KMS-11 (cell line): ENCODE measurements at regions not wholly inside any gene's neighbourhood (a gene's known extent, or its start where the extent isn't known, plus 50 kb on each side); places are given as distances from the start of the nearest gene placed in this dataset.

Experiments
- H2AFZ ChIP-seq: fragments of 200-600 bp; sonication (generic); 2 replicates; pipeline ENCODE4 v1.6.1; 2016; ENCODE audit warnings: antibody characterized with exemption, mixed run types, low read depth
- H3K27ac ChIP-seq: fragments of 200-600 bp; sonication (generic); 2 replicates; pipeline ENCODE4 v1.6.1; 2016; ENCODE audit warnings: mild to moderate bottlenecking, mixed run types
- H3K27me3 ChIP-seq: fragments of 200-600 bp; sonication (generic); 2 replicates; pipeline ENCODE4 v1.6.1; 2017; ENCODE audit warnings: mild to moderate bottlenecking, low read depth, mixed run types, moderate library complexity; ENCODE audit not compliant: insufficient read depth
- H3K36me3 ChIP-seq: fragments of 200-600 bp; sonication (generic); 2 replicates; pipeline ENCODE4 v1.6.1; 2017; ENCODE audit warnings: mild to moderate bottlenecking, mixed run types; ENCODE audit not compliant: insufficient read depth
- H3K4me1 ChIP-seq: fragments of 200-600 bp; sonication (generic); 2 replicates; pipeline ENCODE4 v1.6.1; 2016; ENCODE audit warnings: mild to moderate bottlenecking, low read depth, mixed run types; ENCODE audit not compliant: poor library complexity, severe bottlenecking
- H3K4me2 ChIP-seq: fragments of 200-600 bp; sonication (generic); 2 replicates; pipeline ENCODE4 v1.7.0; 2016; ENCODE audit warnings: mild to moderate bottlenecking, mixed run types
- H3K4me3 ChIP-seq: fragments of 200-600 bp; sonication (generic); IDR thresholded peaks from 2 replicates; pipeline ENCODE4 v1.6.1; 2017; ENCODE audit warnings: low read depth, low read length, mixed read lengths; ENCODE audit not compliant: insufficient read depth
- H3K79me2 ChIP-seq: fragments of 200-600 bp; sonication (generic); 2 replicates; pipeline ENCODE4 v1.6.1; 2016; ENCODE audit warnings: low read depth, mixed run types; ENCODE audit not compliant: insufficient read depth
- H3K9ac ChIP-seq: fragments of 200-600 bp; sonication (generic); 2 replicates; pipeline ENCODE4 v1.6.1; 2016; ENCODE audit warnings: mild to moderate bottlenecking, mixed run types
- H4K20me1 ChIP-seq: fragments of 200-600 bp; sonication (generic); 2 replicates; pipeline ENCODE4 v1.6.1; 2016; ENCODE audit warnings: mild to moderate bottlenecking, mixed run types; ENCODE audit not compliant: insufficient read depth
- CTCF ChIP-seq: fragments of 200-600 bp; sonication (generic); conservative IDR thresholded peaks from 2 replicates; pipeline ENCODE4 v1.6.1; 2017; ENCODE audit warnings: low read depth, mild to moderate bottlenecking, antibody characterized with exemption, low read length, moderate library complexity, mixed read lengths

- H2AFZ ChIP-seq: no peak overlapping the region
- H3K4me2 ChIP-seq: no peak overlapping the region
- H3K4me3 ChIP-seq: no peak overlapping the region
- no peaks in the 10 kb centered on the region for H4K20me1 ChIP-seq
- no peaks in the 10 kb centered on the region for H3K36me3 ChIP-seq
- H3K79me2 ChIP-seq: no peaks in the 10 kb centered on the region
- H3K27ac ChIP-seq: no peak overlapping the region
- TF ChIP-seq CTCF: no peak
- H3K4me1 ChIP-seq: peaks cover 5% of the 10 kb centered on the region
- no peak overlapping the region for H3K9ac ChIP-seq
- no peaks in the 10 kb centered on the region for H3K27me3 ChIP-seq
Measured at GRCh38 chr21:16086121-16086520, 356.3 kb downstream of the USP25 start.

- H3K4me2 ChIP-seq: no peak overlapping the region
- no peaks in the 10 kb centered on the region for H4K20me1 ChIP-seq
- no peak overlapping the region for H2AFZ ChIP-seq
- H3K4me3 ChIP-seq: no peak overlapping the region
- H3K36me3 ChIP-seq: no peaks in the 10 kb centered on the region
- H3K4me1 ChIP-seq: peaks cover 4% of the 10 kb centered on the region
- no peak overlapping the region for H3K27ac ChIP-seq
- no peaks in the 10 kb centered on the region for H3K79me2 ChIP-seq
- no peak overlapping the region for H3K9ac ChIP-seq
- H3K27me3 ChIP-seq: no peaks in the 10 kb centered on the region
- no peak for TF ChIP-seq CTCF
Measured at GRCh38 chr21:16086936-16087335, 357.2 kb downstream of the USP25 start.

- no peaks in the 10 kb centered on the region for H3K4me1 ChIP-seq
- no peak overlapping the region for H2AFZ ChIP-seq
- H3K9ac ChIP-seq: no peak overlapping the region
- no peaks in the 10 kb centered on the region for H4K20me1 ChIP-seq
- no peaks in the 10 kb centered on the region for H3K36me3 ChIP-seq
- no peaks in the 10 kb centered on the region for H3K79me2 ChIP-seq
- H3K4me3 ChIP-seq: no peak overlapping the region
- H3K4me2 ChIP-seq: no peak overlapping the region
- no peak overlapping the region for H3K27ac ChIP-seq
- H3K27me3 ChIP-seq: no peaks in the 10 kb centered on the region
- no peak for TF ChIP-seq CTCF
Measured at GRCh38 chr21:16087523-16087922, 357.7 kb downstream of the USP25 start.

- Histone ChIP-seq H3K27me3 (no peaks in the 10 kb centered on the region), H3K36me3 (no peaks in the 10 kb centered on the region), H3K4me2 (no peak overlapping the region), H3K9ac (no peak overlapping the region), H4K20me1 (no peaks in the 10 kb centered on the region), H3K4me1 (no peaks in the 10 kb centered on the region), H2AFZ (no peak overlapping the region), H3K27ac (no peak overlapping the region), H3K4me3 (no peak overlapping the region), H3K79me2 (no peaks in the 10 kb centered on the region)
- TF ChIP-seq CTCF: no peak
Measured at GRCh38 chr21:16088056-16088455, 358.3 kb downstream of the USP25 start.

GRCh38 chr21:16095005-16095404, 365.2 kb downstream of the USP25 start:
- Histone ChIP-seq H3K9ac (no peak overlapping the region), H3K79me2 (no peaks in the 10 kb centered on the region), H3K4me2 (no peak overlapping the region), H3K27ac (no peak overlapping the region), H3K4me1 (no peaks in the 10 kb centered on the region), H3K27me3 (no peaks in the 10 kb centered on the region), H4K20me1 (no peaks in the 10 kb centered on the region), H3K4me3 (no peak overlapping the region), H2AFZ (no peak overlapping the region), H3K36me3 (no peaks in the 10 kb centered on the region)
- no peak for TF ChIP-seq CTCF
